HG02884 (cell line): ENCODE measurements at regions not wholly inside any gene's neighbourhood (a gene's known extent, or its start where the extent isn't known, plus 50 kb on each side); places are given as distances from the start of the nearest gene placed in this dataset.
"Not testable (repeated sequence)": the region's sequence is repeated elsewhere in the genome, so short reads cannot be mapped to it uniquely, and the experiment has no call there.

Experiments used
- ATAC-seq: cut with Tn5 transposase; IDR thresholded peaks from one replicate; pipeline ENCODE4 v1.9.1; 2021; ENCODE audit warnings: mild to moderate bottlenecking, moderate library complexity; ENCODE audit not compliant: unreplicated experiment

- ATAC-seq: no peak
Measured at GRCh38 chr14:101616202-101616601, 54.9 kb downstream of the DIO3 start.

- no peak for ATAC-seq
Measured at GRCh38 chr14:101619484-101619883, 58.2 kb downstream of the DIO3 start.

GRCh38 chr14:101620031-101620788, 58.9 kb downstream of the DIO3 start:
- no peak for ATAC-seq

- no peak for ATAC-seq
Measured at GRCh38 chr14:101620821-101621785, 59.8 kb downstream of the DIO3 start.

GRCh38 chr14:101622251-101623076, 61.2 kb downstream of the DIO3 start:
- ATAC-seq: no peak

GRCh38 chr14:101623077-101623372, 61.7 kb downstream of the DIO3 start:
- ATAC-seq: no peak

GRCh38 chr14:101623685-101624444, 62.6 kb downstream of the DIO3 start:
- ATAC-seq: no peak

- no peak for ATAC-seq
Measured at GRCh38 chr14:101624536-101624935, 63.2 kb downstream of the DIO3 start.

- no peak for ATAC-seq
Measured at GRCh38 chr14:101625336-101626097, 64.2 kb downstream of the DIO3 start.

GRCh38 chr14:101626331-101626730, 65.0 kb downstream of the DIO3 start:
- ATAC-seq: no peak

GRCh38 chr14:101627915-101628262, 66.6 kb downstream of the DIO3 start:
- ATAC-seq: no peak

- ATAC-seq: no peak
Measured at GRCh38 chr14:101628471-101628966, 67.2 kb downstream of the DIO3 start.

GRCh38 chr14:101628975-101629374, 67.7 kb downstream of the DIO3 start:
- no peak for ATAC-seq

GRCh38 chr14:101630056-101630965, 69.0 kb downstream of the DIO3 start:
- no peak for ATAC-seq

- ATAC-seq: no peak
Measured at GRCh38 chr14:101631199-101631598, 69.9 kb downstream of the DIO3 start.

- not testable (repeated sequence) for ATAC-seq
Measured at GRCh38 chr14:101631970-101632369, 70.7 kb downstream of the DIO3 start.

GRCh38 chr14:101632520-101632919, 71.2 kb downstream of the DIO3 start:
- no peak for ATAC-seq

- ATAC-seq: no peak
Measured at GRCh38 chr14:101633276-101633675, 72.0 kb downstream of the DIO3 start.
